DMS 273 treated with DMSO at 0.1 percent for 48 hours (cell line): ENCODE measurements at regions not wholly inside any gene's neighbourhood (a gene's known extent, or its start where the extent isn't known, plus 50 kb on each side); places are given as distances from the start of the nearest gene placed in this dataset.

Experiments
- DNase-seq: peaks from one replicate; lab custom pipeline; 2025; lab: John Stamatoyannopoulos, UW

DNA sequence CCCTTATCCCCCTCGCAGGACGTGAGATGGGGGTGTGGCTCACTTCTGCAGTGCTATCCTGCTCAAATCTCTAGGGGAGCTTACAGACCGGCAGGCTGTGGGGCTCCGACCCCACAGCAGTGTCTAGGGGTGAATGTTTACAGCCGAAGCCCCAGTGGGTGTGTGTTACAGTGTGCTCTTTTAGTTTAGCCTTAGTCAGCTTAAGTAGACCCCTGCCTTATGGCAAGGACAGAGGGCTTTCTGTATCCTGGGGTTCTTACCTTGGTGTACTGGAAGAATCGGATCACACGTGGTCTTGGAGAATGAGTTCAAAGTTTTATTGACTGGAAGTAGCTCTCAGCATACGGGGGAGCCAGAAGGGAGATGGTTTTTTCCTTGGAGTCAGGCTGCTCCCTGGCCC is 348.2 kb upstream of the GYPC start:
- DNase-seq: no peak

- DNase-seq: no peak
Measured at GRCh38 chr2:126309185-126309584, 346.8 kb upstream of the GYPC start.

DNA sequence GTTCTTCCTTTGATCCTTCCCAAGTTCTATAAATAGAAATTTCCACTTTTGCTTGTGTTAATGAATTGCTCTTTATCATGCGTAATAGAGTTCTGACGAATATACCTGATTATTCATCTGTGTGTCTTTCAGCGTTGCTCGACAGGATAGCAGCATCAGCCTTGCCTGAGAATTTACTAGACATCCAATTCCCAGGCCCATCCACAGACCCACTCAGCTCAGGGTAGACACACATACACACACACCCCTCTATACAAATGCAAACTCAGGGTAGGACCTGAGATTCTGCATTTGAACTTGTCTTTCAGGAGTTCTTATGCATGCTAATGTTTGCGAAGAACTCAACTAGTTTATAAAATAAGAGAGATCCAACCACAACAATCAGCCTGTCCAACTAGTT is 343.4 kb upstream of the GYPC start:
- no peak for DNase-seq

DNA sequence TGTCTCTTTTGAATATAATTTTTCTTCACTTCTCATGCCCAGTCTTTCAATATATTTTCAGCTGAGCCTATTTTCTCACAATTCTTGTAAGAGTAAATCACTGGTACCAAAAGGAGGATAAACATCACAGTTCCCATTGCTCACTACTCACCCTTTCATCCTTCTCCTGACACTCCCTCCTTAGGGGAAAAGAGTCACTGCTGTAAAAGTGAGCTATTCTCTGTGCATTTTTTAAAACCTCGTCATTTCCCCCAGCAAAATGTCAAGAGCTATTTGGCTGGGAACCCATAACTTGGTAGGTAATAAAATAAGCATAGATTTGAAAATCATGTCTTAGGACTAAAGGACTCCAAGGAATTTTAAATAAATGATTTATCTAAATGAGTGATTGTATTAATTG is 340.1 kb upstream of the GYPC start:
- DNase-seq: no peak

DNA sequence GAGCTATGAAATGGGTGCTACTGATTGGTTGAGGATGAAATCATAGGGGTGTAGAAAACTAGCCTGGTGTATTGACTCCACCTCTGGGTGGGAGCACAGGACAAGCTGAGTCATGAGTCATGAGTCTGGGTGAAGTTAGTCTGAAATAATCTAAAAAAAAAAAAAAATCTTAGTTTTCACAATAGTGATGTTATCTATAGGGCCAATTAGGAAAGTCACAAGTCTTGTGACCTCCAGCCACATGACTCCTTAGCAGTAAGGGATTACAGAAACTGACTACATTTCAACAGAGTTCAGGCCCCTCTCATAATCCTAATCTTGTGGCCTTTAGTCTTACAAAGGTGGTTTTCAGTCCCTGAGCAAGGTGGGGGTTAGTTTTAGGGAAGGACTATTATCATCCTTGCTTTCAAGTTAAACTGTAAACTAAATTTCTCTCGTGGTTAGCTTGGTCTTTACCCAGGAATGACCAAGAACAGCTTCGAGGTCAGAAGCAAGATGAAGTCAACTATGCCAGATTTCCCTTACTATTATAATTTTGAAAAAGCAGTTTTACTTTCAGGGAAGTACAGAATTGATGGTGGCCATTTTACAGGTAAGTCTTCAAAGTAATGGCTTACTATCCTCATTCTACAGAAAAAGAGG is 338.0 kb upstream of the GYPC start:
- DNase-seq: no peak

DNA sequence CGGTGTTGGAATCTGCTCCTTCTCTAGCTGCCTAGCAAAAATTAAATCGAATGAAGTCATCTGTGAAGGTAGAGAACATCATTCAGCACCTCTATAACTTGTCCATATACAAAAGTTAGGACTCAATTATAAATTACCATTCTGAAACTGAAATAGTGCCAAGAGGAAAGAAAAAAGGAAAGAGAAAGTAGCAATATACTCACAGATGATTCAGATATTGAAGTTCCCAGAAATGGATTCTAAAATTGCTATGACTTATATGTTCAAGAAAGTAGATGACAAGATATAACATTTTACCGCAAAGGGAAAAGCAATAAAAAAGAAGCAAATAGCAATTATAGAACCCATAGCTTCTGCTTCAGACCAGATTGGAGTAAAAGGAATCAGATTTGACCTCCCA is 333.6 kb upstream of the GYPC start:
- no peak for DNase-seq

DNA sequence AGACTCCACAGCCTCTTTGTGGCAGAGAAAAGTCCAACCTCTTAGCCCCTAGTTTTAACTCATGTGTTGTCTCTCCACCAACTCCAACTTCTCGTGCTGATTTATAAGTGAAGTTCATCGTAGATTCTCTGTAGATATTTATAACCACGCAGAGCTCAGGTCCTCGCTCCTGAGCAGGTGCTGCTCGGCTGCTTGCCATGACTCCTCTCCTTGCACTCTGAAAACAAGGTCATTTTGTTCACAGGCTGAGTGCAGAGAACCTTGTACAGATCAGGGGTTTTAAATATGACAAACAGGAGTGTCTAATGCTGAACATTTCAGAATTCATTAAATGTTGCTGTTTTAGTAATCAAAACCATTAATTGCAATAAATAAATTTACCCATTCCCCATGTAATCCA is 330.8 kb upstream of the GYPC start:
- DNase-seq: no peak

GRCh38 chr2:126329173-126329572 is 326.8 kb upstream of the GYPC start:
- DNase-seq: no peak

- DNase-seq: no peak
Measured at GRCh38 chr2:126342457-126342856, 313.5 kb upstream of the GYPC start.

DNA sequence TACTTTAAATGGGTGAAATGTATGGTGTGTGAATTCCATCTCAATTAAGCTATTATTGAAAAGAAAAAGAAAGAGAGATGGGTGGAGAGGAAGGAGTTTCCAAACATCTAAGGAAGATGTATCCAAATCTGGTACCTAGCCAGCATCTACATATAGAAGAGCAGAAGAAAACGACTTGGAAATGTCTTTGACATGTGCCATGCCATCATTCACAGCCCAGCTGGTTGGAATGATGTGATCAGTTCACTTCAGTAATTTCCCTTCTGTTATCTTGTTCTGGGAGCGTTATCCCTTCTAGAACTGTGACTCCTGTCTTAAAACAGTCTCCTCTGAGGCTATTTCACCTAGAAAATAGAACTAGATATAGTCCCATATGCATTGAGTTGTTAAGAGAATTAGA is 312.8 kb upstream of the GYPC start:
- DNase-seq: no peak

GRCh38 chr2:126344493-126344892 is 311.5 kb upstream of the GYPC start:
- DNase-seq: no peak

GRCh38 chr2:126345691-126346090 is 310.3 kb upstream of the GYPC start:
- DNase-seq: no peak

- DNase-seq: no peak
Measured at GRCh38 chr2:126356631-126357030, 299.3 kb upstream of the GYPC start.

DNA sequence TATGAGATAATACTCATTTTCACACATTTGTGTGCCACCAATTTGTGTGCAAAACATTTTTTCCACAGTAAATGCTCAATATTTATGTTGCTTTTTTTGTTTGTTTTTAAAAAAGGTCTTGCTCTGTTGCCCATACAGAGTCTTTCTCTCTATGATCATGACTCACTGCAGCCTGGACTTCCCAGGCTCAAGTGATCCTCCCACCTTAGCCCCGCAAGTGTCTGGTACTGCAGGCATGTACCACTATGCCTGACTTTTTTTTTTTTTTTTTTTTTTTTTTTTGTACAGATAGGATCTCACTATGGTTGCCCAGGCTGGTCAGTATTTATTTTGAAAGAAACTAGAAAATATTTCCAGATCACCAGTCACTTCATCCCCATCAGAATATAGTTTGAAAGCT is 297.8 kb upstream of the GYPC start:
- no peak for DNase-seq

DNA sequence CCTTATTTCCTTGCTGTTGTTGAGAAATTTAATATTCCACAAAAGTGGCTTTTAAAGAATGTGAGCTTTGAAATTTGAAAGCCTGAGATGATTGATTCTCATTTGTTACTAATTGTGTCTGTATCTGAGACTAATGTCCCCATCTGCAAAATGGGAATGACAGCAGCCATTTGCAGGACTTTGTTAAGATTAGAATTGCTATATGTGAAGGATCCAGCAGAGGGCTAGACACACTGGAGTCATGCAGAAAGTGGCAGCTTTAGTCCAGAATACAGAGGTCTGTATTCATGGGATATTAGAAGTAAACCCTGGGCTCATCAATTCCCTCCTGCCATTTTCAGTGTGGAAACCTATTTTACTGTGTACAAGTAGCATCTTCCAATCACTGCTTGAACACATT is 296.5 kb upstream of the GYPC start:
- no peak for DNase-seq

DNA sequence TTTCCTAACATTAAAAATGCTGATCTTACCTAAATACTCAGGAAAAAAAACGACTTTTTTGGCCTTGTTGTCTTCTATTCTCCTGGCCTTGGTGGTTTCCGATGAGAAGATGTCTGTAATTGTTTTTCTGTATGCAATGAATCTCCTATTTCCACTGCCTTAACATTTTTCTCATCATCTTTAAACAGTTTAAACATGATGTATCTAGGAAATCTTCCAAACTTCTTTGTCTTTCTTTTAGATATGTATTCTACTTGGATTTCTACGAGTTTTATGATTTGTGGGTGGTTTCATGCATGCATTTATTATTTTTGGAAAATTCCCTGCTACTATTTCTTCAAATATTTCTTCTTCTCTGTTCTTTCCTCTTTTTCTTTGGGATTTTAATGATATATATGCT is 288.6 kb upstream of the GYPC start:
- no peak for DNase-seq

GRCh38 chr2:126368758-126369157 is 287.2 kb upstream of the GYPC start:
- no peak for DNase-seq

GRCh38 chr2:126370201-126370600 is 285.8 kb upstream of the GYPC start:
- no peak for DNase-seq

- DNase-seq: no peak
Measured at GRCh38 chr2:126372406-126372805, 283.6 kb upstream of the GYPC start.

- DNase-seq: no peak
Measured at GRCh38 chr2:126378176-126378575, 277.8 kb upstream of the GYPC start.

DNA sequence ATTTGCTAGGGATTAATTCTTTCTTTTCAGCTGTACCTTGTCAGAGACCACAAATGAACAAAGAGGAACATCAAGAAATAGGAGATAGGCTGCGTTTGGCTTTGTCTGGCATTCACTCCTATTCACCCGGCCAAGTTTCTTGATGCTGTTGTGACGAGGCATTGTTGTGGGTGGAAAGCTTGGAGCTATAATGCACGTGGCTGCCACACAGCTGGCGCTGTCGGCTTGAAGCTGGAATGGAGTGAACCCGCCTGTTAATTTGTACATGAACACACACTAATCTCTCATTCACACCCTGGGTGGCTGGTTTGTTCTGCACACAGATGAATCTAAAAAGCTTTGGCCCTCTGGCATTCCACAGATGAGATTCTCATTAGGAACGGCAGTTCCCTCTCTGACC is 274.9 kb upstream of the GYPC start:
- no peak for DNase-seq

DNA sequence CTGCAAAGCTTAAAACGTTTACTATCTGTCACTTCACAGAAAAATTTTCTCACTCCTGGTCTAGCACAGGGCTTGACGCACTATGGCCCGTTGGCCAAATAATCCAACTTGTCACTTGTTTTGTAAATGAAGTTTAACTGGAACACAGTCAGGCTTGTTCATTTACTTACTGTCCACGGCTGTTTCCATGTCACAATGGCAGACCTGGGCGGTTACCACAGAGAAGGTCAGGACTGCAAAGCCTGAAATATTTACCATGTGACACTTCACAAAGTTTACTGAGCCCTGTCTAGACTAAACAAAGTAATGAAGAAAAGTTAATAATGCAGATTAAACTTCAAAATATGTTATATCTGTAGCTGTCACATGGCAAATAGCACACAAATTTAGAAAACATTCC is 273.0 kb upstream of the GYPC start:
- no peak for DNase-seq

DNA sequence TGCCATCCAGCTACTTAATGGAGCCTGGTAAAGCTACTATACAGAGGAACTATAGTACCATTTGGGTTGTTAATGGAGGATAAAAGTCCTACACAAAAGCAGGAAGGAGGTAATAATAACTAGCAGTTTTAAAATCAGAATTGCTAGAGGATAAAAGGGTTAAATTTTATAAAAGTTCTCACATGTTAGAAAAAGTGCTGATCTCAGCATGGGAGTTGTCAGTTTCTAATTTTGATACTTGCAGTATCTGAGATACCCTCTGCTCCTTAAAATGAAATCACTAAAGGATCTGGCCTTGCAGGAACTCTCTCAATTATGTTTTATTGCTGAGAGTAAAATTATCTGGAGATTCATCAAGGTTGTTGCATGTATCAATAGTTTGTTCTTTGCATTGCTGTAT is 272.2 kb upstream of the GYPC start:
- no peak for DNase-seq

DNA sequence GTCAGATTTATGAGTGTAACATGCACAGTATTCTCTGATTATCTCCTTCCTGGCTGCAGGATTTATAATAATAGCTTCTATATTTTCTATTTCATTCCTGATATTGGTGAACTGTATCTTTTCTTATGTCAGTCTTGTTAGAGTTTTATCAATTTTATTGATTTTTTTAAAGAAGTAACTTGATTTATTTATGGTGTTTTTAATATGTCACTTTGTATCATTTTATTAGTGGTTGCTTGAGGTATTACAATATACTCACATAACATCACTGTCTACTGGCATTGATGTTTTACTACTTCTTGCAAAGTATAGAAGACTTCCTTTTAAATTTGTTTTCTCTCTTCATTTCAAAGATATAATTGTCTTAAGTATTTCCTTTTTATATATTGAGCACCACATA is 270.5 kb upstream of the GYPC start:
- no peak for DNase-seq

DNA sequence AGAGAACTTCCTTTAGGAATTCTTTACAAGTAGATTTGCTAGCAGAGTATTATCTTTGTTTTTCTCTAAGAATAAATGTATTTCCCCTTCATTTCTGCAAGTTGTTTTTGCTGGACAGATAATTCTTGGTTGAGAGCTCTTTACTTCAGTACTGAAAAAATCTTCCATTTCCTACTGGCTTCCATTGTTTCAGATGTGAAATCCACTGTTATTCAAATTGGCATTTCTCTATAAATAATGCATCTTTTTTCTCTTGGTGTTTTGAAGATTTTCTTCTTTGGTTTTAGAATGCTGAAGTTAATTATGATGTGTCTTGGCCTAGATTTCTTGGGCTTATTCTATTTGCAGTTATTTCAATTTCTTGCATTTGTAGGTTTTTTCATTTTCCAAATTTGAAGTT is 270.0 kb upstream of the GYPC start:
- DNase-seq: no peak
